ENCODE measurements at regions not wholly inside any gene's neighbourhood (a gene's known extent, or its start where the extent isn't known, plus 50 kb on each side); places are given as distances from the start of the nearest gene placed in this dataset.

DNA sequence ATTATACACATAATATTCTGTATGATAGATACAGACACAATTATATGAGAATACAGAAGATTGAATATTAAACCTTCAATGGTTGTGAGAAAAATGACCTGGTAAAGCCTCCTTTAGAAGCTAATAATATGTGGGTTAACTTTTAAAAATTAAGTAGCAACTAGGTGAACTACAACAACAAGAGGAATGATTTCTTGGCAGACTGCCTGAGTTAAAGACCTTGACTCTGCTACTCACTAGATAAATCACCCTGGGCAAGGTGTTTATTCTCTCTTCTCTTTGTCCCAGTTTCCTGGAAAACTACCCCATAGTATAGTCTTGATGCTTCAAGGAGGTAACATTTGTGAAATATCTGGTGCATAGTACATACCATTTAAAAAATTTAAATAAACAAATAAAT is 519.6 kb upstream of the TENM4 start:
- no peak for DNase-seq (ENCODE audit: low spot score)

- DNase-seq (ENCODE audit: low spot score), result no peak
Observed at GRCh38 chr11:79959318-79959717, 518.5 kb upstream of the TENM4 start.

- DNase-seq (ENCODE audit: low spot score), result no peak
Observed at GRCh38 chr11:79957702-79958101, 516.9 kb upstream of the TENM4 start.

- DNase-seq (ENCODE audit: low spot score), result no peak
Observed at GRCh38 chr11:79956061-79956460, 515.2 kb upstream of the TENM4 start.

DNA sequence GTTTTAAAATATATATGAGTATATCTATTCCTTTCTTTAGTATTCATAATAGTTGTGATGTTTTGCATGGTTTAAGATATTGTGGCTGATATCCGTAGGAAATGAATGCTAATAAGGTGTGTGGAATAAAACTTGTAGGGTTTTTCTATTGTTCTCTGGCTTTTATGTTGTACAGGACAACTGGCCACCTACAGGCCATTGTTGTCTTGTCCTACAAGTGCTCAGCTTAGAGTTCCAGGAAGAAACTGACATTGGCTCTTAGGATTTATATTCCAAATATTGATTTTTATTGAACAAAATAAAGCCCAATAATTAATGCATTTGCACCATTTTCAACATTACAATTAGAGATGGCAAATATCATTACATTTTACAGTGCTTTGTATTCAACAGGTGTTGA is 512.8 kb upstream of the TENM4 start:
- no peak for DNase-seq (ENCODE audit: low spot score)

DNA sequence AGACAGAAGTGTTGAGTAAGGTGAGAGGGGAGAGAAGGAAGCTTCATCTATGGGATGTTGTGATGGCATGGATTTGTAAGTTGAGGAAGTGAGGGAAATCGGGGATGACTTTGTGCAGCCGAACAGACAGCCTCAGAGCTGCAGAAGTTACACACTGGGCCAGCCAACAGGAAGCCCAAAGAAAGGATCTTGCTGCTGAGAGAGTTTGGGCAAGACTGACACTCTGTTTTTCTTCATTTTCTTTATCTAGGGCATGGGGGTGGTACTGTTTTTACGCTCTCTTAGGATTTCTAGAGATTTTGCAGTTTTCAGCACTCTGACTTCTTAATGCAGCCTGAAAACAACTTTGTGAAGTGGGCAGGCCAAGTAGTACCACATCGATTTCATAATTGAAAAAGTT is 509.9 kb upstream of the TENM4 start:
- DNase-seq (ENCODE audit: low spot score), result no peak

DNA sequence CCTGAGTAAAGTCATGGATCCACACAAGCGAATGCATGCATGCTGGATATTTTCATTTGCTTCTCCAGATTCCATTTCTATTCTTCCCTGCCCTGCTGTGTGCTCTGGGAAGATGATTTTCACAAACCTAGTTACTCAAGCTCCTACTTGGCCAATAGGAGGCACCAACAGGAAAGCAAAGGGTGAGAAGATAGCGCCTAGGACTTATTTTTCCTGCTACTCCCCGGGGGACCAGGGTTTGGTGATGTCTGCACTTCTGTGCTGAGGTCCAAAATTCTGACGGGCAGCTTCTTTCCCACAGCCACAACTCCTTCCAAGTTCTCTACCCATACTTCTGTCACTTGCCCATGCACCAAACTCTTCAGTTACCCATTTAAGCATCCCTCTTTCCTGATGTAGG is 509.3 kb upstream of the TENM4 start:
- DNase-seq (ENCODE audit: low spot score), result no peak

GRCh38 chr11:79949574-79949973 is 508.7 kb upstream of the TENM4 start:
- no peak for DNase-seq (ENCODE audit: low spot score)

DNA sequence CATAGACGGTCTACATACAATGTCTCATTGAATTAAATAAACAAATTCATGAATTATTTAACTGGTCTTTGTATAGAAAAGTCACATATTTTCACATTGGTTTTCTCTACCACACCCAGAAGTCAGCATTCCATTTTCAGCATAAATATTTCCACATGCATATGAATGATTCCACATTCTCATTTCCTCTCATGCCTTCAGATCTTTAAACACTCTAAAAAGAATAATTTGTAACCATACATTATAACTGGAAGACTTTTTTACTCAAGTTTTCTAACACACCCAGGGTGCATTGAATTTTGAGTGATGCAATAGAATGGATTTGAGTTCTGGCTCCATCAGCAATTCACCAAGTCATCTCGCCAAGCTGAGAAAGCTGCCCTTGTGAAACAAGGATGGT is 501.8 kb upstream of the TENM4 start:
- no peak for DNase-seq (ENCODE audit: low spot score)

DNA sequence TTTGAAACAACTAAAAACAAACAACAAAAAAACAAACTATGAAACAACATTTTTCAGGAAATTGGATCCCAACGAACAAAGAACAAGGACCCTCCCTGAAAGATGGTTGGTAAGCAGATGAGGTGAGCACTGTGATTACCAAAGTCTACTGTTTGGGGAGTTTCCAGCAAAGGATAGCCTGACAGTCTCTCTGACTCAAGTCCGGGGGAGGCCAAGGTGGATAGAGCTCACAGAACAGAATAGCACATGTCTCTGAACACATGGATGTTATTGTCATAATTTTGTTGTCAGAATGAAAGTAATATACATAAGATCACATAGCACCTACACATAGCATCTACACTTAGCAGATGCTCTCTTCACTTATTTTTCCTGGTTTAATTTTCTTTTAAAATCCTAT is 501.3 kb upstream of the TENM4 start:
- no peak for DNase-seq (ENCODE audit: low spot score)

DNA sequence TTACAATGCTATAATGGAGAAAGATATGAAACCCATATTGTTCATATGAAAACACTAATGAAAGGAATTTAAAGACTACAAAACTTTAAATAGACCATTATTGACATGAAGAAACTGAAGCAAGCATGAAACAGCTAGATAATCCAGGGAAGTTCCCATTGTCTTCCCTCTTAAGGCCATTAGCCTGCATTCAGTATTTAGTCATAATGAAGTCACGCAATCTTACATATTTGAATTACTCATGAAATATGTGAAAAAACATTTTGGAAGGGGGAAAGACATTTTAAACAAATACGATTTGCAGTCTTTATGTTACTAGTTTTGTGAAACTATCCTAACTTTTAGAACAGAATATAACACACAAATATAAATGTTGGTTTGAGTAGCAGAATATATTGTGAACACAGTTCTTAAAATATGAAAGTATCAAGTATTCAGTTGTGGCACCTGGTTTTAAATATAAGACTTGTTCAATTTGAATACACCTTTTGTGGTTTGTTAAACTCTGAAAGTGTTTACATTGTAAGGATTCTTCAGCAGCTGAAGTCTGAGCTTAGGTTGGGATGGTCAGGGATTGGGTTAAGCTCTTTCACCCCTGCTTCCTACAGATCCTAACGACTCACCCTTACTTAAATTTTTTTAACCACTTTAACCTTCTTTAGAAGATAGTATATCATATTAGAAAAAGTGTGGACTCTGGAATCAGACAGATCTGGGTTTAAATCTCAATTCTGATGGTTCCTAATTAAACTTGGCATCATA is 500.3 kb upstream of the TENM4 start:
- no peak for DNase-seq (ENCODE audit: low spot score)

DNA sequence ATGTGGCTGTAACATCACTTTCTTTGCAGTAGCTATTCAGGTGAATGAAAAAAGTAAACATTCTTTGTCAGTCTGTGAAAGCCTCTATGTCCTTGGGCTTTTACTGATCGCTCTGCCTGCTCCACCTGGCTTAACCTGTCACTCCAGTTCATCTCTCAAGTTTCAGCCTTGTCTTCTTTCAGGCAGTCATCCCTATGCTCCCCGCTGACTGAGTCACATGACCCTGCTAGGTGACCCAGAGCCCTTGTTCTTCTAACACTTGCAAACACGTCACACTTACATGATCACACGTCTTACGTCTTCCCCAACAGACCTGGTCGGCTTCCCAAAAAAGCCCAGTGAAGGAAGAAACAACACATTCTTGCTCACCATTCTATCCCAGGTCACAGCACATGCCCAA is 499.3 kb upstream of the TENM4 start:
- no peak for DNase-seq (ENCODE audit: low spot score)

- no peak for DNase-seq (ENCODE audit: low spot score)
Observed at GRCh38 chr11:79939111-79939510, 498.3 kb upstream of the TENM4 start.

GRCh38 chr11:79937676-79938334 is 497.0 kb upstream of the TENM4 start:
- no peak for DNase-seq (ENCODE audit: low spot score)

- no peak for DNase-seq (ENCODE audit: low spot score)
Observed at GRCh38 chr11:79932612-79933011, 491.8 kb upstream of the TENM4 start.

GRCh38 chr11:79931692-79932091 is 490.9 kb upstream of the TENM4 start:
- DNase-seq (ENCODE audit: low spot score), result no peak

GRCh38 chr11:79926707-79927106 is 485.9 kb upstream of the TENM4 start:
- no peak for DNase-seq (ENCODE audit: low spot score)

DNA sequence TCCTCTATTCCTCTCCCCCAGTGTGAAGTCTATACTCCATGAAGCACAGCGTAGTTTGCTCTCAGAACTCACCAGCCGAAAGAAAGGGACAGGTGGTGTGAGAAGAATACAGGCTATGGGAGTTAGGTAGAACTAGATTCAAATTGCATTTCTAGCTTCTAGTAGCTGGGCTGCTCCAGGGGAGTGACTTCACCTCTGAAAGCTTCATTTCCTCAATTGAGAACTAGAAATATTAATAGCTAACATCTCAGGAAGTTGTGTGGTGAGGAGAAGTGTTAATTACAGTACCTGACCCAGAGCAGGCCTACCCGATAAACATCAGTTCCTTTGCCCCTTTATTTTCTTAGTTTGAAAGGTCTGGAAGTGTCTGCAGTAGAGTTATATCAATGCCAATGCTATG is 484.7 kb upstream of the TENM4 start:
- DNase-seq (ENCODE audit: low spot score), result no peak

DNA sequence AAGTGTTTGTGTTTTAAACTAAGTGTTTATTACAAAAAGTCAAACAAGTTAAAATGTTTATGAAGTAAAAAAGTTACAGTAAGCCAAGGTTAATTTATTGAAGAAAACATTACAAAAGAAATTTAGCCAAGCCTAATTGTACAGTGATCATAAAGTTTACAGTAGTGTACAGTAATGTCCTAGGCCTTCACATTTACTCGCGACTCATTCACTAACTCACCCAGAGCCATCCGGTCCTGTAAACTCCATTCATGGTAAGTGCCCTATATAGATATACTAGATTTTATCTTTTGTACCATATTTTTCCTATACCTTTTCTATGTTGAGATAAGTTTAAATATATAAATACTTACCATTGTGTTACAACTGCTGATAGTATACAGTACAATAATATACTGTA is 481.8 kb upstream of the TENM4 start:
- DNase-seq (ENCODE audit: low spot score), result no peak

DNA sequence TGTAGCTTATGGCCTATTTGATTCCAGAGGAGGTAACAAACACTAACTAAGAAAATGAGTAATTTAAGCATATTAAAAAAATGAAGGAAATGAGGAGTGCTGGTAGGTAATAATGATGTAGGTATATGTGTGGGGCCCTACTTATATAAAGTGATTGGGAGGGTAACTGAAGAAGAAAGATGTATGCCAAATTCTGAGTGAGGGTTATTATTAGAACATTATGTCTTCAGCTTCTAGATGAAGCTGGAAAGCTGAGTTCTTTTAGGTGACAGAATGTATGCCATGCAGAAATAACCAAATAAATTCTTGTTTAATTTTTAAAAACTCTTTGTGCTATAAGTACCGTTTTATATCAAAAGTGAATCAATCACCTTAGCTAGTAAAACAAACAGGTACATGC is 479.6 kb upstream of the TENM4 start:
- no peak for DNase-seq (ENCODE audit: low spot score)

- DNase-seq (ENCODE audit: low spot score), result no peak
Observed at GRCh38 chr11:79919350-79919749, 478.5 kb upstream of the TENM4 start.

DNA sequence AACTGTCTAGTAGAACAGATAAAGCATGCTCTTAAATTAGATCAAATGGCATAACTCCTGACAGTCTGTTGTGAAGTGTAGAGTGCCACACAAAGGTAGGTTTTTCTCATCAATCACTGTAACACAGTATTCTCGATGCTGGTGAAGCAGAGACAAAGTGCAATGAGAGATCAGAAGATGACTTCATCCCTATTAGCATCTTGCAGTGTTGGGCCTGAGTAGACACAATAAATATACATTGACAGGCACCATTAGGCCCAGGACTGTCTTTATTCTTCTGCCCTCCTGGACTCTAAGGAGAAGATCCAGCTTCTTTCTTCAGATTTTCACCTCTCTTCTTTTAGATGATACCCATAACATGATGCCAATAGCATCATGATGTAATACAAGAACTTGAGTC is 478.0 kb upstream of the TENM4 start:
- no peak for DNase-seq (ENCODE audit: low spot score)

DNA sequence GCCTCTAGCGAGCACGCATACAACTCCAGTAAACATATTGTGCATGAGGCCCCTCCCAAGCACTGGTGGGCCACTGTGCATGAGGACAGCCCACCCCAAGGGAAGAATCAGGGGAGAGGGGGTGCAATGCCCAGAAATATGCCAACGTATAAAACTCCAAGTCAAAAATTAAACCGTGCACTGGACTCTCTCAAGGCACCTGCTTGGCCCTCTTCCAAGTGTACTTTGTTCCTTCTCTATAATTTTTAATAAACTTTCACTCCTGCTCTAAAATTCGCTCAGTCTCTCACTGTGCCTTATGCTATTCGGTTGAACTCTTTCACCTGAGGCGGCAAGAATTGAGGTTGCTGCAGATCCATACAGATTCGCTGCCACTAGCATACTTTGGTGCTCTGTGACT is 465.3 kb upstream of the TENM4 start:
- DNase-seq (ENCODE audit: low spot score), result no peak

DNA sequence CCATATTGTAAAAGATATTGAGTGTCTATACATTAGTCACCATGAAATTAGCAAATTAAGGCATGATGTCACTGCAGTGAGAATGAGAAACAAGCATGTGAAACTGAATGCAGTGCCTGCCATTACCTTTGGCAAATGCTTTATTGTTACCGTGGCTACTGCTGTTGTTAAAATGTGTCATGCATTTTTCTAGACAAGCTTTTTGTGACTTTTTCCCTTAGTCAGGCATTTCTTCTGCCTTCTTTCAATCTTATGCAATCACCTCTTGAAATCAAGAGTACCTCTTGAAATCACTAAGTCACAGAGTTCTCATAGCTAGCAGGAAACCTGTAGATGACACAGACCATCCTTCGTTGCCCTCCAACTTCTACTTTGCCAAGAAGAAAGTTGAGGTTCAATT is 461.7 kb upstream of the TENM4 start:
- no peak for DNase-seq (ENCODE audit: low spot score)

Data from germinal center (tissue), 1 donor.